ENCODE measurements at regions not wholly inside any gene's neighbourhood (a gene's known extent, or its start where the extent isn't known, plus 50 kb on each side); places are given as distances from the start of the nearest gene placed in this dataset.

DNA sequence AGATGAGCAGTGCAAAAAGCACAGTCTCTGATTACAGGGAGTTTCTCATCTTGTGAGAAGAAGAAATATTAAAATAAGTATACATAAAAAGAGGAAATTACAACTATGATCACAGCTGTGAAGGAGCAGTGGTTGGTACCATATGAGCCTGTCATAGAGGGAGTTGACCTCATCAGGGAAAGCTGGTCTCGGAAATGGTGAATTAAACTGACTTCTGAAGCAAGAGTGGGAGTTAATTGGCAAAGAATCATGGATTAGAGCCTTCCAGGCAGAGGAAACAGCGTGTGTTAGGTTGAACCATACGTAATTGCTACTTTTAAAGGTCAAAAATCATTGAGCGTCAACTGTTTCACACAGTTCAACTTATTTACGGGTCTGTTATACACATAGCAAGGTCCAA, 539.1 kb downstream of the EDEM1 start:
- Histone ChIP-seq H3K79me2 (ENCODE audit: control insufficient read depth, insufficient read depth, low read length) (no peaks in the 10 kb centered on the region), H3K4me3 (no peak overlapping the region), H3K9me3 (replicated peaks; ENCODE audit: control insufficient read depth, insufficient read depth, low read depth, low read length) (no peaks in the 10 kb centered on the region), H3K9ac (ENCODE audit: insufficient read depth in 1 of 2, low read depth in 2 of 2, low read length in 2 of 2) (no peak overlapping the region), H4K20me1 (replicated peaks; ENCODE audit: control insufficient read depth, insufficient read depth, low read length) (no peaks in the 10 kb centered on the region), H3K4me1 (replicated peaks in 1 of 2; ENCODE audit: control insufficient read depth in 2 of 2, insufficient read depth in 2 of 2, low read length in 2 of 2) (no peaks in the 10 kb centered on the region; a peak in 2 of 5 replicates), H3K27ac (ENCODE audit: extremely low read depth, low read depth, low read length) (no peak overlapping the region), H3K4me2 (ENCODE audit: insufficient read depth, low read length) (no peak overlapping the region), H3K9me1 (ENCODE audit: control insufficient read depth, insufficient read depth, low read length) (no peaks in the 10 kb centered on the region), H2AFZ (ENCODE audit: low read depth, low read length) (0 out of 2 replicates have a peak overlapping the region, but pooled peaks have one; percentile 7), H3K36me3 (ENCODE audit: control insufficient read depth, insufficient read depth, low read length) (no peaks in the 10 kb centered on the region), H3K27me3 (ENCODE audit: control insufficient read depth in 2 of 2, insufficient read depth in 2 of 2, low read length in 2 of 2) (no peaks in the 10 kb centered on the region)
- CTCF ChIA-PET (ENCODE audit: low intra/inter-chr PET ratio): no interaction called here
- FAIRE-seq (no peak), DNase-seq (ENCODE audit: extremely low read depth in 1 of 4, low spot score in 3 of 4) (no peak), ATAC-seq (no peak)
- TF ChIP-seq SMARCA5 (IDR thresholded peaks at IDR 0.05) (no peak), ZNF134 (CRISPR knock-in tag; conservative IDR thresholded peaks at IDR 0.05) (0 out of 2 replicates have a peak, but pooled peaks have one; percentile 23)
- intact Hi-C loops (cut with micrococcal nuclease) (no loop called here), in situ Hi-C loops (cut with MboI) (no loop called here)
- no TSS peak for BruUV-seq (replicated peaks)
- WGBS (ENCODE audit: insufficient coverage, low coverage, missing lambda C conversion rate): 54% methylated on average over 5 of the region's 5 CpGs
- POLR2A ChIA-PET: interaction anchor here (0.6 kb wide), 1 partner anchor 14 kb away, joined by 3 read pairs; no protein-coding TSS in a partner anchor

DNA sequence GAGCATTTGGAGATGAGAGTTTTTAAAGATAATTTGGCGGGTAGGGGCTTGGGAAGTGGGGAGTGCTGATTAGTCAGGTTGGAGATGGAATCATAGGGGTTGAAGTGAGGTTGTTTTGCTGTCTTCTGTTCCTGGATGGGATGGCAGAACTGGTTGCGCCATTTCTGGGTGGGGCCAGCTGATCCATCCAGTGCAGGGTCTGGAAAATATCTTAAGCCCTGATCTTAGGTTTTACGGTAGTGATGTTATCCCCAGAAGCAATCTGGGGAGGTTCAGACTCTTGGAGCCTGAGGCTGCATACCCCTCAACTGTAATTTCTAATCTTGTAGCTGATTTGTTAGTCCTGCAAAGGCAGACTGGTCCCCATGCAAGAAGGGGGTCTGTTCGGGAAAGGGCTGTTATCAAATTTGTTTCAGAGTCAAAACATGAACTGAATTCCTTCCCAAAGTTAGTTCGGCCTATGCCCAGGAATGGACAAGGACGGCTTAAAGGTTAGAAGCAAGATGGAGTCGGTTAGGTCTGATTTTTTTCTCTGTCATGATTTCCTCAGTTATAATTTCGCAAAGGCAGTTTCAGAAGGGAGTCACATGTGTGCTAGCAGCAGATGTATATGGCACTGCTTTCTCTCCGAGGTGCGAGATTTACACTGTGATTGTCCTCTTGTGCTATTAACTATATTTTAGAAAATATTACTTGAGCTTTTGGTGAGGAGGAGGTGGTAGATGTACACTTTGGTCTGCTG, 540.4 kb downstream of the EDEM1 start:
- H4K20me1 ChIP-seq (replicated peaks; ENCODE audit: control insufficient read depth, insufficient read depth, low read length): no peaks in the 10 kb centered on the region
- in situ Hi-C loops (cut with MboI) (no loop called here), intact Hi-C loops (cut with micrococcal nuclease) (no loop called here)
- no peak overlapping the region for H3K27ac ChIP-seq (ENCODE audit: extremely low read depth, low read depth, low read length)
- ATAC-seq: no peak
- no TSS peak for BruUV-seq (replicated peaks)
- ChIA-PET POLR2A (interaction anchor here (0.6 to 0.7 kb wide), 4 partner anchors 57 to 1234 kb away, joined by 3 to 4 read pairs (median 3); no protein-coding TSS in a partner anchor), CTCF (ENCODE audit: low intra/inter-chr PET ratio) (no interaction called here)
- no peak overlapping the region for H3K4me3 ChIP-seq
- no peak overlapping the region for H3K4me2 ChIP-seq (ENCODE audit: insufficient read depth, low read length)
- no peaks in the 10 kb centered on the region for H3K27me3 ChIP-seq (ENCODE audit: control insufficient read depth in 2 of 2, insufficient read depth in 2 of 2, low read length in 2 of 2)
- H3K4me1 ChIP-seq (replicated peaks in 1 of 2; ENCODE audit: control insufficient read depth in 2 of 2, insufficient read depth in 2 of 2, low read length in 2 of 2): no peaks in the 10 kb centered on the region; a peak in 2 of 5 replicates
- DNase-seq (ENCODE audit: extremely low read depth in 1 of 4, low spot score in 3 of 4): no peak
- H3K79me2 ChIP-seq (ENCODE audit: control insufficient read depth, insufficient read depth, low read length): no peaks in the 10 kb centered on the region
- no peak overlapping the region for H3K9ac ChIP-seq (ENCODE audit: insufficient read depth in 1 of 2, low read depth in 2 of 2, low read length in 2 of 2)
- H3K36me3 ChIP-seq (ENCODE audit: control insufficient read depth, insufficient read depth, low read length): no peaks in the 10 kb centered on the region
- no peak for FAIRE-seq
- H2AFZ ChIP-seq (ENCODE audit: low read depth, low read length): no peak overlapping the region
- no peaks in the 10 kb centered on the region for H3K9me3 ChIP-seq (replicated peaks; ENCODE audit: control insufficient read depth, insufficient read depth, low read depth, low read length)
- 41% methylated on average over 10 of the region's 10 CpGs for WGBS (ENCODE audit: insufficient coverage, low coverage, missing lambda C conversion rate)
- no peaks in the 10 kb centered on the region for H3K9me1 ChIP-seq (ENCODE audit: control insufficient read depth, insufficient read depth, low read length)
- TF ChIP-seq ZNF584 (CRISPR knock-in tag; IDR thresholded peaks at IDR 0.05; ENCODE audit: low read depth) (0 out of 2 replicates have a peak, but pooled peaks have one; percentile 55), ZNF165 (CRISPR knock-in tag; IDR thresholded peaks at IDR 0.05; ENCODE audit: borderline replicate concordance) (peak; percentile 80; the same call in 1 of the 2 replicates), ZNF197 (CRISPR knock-in tag; IDR thresholded peaks at IDR 0.05; ENCODE audit: low read depth) (0 out of 2 replicates have a peak, but pooled peaks have one; percentile 29), CEBPB (tag; IDR thresholded peaks at IDR 0.05) (peak; percentile 60), POLR3A (IDR thresholded peaks at IDR 0.05; ENCODE audit: borderline replicate concordance, extremely low read depth, insufficient read depth, insufficient read length) (no peak), CXXC5 (CRISPR knock-in tag; IDR thresholded peaks at IDR 0.05) (no peak), ZNF175 (CRISPR knock-in tag; IDR thresholded peaks at IDR 0.05; ENCODE audit: low read depth) (peak; percentile 78; the same call in 1 of the 2 replicates), ZNF766 (CRISPR knock-in tag; conservative IDR thresholded peaks at IDR 0.05) (peak; percentile 83), ZNF589 (CRISPR knock-in tag; IDR thresholded peaks at IDR 0.05; ENCODE audit: low read depth) (peak; percentile 78), MYC (IDR thresholded peaks at IDR 0.05; ENCODE audit: low read depth, low read length) (no peak), MYC (CRISPR knock-in tag; IDR thresholded peaks at IDR 0.05; ENCODE audit: borderline replicate concordance, low read depth) (0 out of 2 replicates have a peak, but pooled peaks have one; percentile 18), SMAD3 (CRISPR knock-in tag; conservative IDR thresholded peaks at IDR 0.05) (peak; percentile 74; the same call in 1 of the 2 replicates)
- TF ChIP-seq, protein P1, sequence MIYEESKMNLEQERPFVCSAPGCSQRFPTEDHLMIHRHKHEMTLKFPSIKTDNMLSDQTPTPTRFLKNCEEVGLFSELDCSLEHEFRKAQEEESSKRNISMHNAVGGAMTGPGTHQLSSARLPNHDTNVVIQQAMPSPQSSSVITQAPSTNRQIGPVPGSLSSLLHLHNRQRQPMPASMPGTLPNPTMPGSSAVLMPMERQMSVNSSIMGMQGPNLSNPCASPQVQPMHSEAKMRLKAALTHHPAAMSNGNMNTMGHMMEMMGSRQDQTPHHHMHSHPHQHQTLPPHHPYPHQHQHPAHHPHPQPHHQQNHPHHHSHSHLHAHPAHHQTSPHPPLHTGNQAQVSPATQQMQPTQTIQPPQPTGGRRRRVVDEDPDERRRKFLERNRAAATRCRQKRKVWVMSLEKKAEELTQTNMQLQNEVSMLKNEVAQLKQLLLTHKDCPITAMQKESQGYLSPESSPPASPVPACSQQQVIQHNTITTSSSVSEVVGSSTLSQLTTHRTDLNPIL (CRISPR knock-in tag; IDR thresholded peaks at IDR 0.05): 0 out of 2 replicates have a peak, but pooled peaks have one; percentile 35
